ENCODE measurements at regions not wholly inside any gene's neighbourhood (a gene's known extent, or its start where the extent isn't known, plus 50 kb on each side); places are given as distances from the start of the nearest gene placed in this dataset.
"Not testable (repeated sequence)": the region's sequence is repeated elsewhere in the genome, so short reads cannot be mapped to it uniquely, and the experiment has no call there.

DNA sequence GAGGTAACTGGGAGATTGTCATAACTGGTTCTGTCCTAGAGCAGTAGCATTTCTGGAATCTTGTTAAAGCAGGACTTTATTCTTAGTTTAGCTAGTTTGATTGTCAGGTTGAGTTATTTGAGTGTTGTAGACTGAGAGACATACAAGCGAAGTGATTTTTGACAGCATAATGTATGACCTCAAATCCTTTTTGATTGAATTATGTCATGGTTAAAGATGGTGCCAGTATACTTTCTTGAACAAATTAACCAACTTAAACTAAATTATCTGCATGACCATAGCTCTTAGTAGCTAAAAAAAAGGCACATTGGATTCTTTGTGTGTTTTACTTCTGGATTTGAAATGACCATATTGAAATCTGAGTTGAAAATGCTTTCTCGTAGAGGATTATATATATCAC, 626.6 kb downstream of the TMTC2 start:
- no peak for DNase-seq

DNA sequence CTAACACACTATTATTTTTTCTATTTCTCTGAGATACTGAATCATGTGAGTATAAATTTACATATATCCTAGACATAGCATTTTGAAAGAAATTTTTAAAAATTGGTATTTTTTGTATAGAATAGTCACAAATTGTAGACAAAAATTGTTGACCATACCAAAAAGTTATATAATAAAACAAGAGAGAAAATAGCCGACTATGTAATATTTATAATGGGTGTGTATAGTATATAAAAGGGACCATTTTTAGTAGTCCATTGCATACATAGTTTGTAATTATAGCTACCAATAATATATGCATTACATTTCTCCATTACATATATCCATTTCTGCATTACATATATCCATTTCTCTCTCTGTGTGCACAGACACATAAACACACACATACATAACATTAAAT, 590.2 kb downstream of the TMTC2 start:
- DNase-seq, result no peak

DNA sequence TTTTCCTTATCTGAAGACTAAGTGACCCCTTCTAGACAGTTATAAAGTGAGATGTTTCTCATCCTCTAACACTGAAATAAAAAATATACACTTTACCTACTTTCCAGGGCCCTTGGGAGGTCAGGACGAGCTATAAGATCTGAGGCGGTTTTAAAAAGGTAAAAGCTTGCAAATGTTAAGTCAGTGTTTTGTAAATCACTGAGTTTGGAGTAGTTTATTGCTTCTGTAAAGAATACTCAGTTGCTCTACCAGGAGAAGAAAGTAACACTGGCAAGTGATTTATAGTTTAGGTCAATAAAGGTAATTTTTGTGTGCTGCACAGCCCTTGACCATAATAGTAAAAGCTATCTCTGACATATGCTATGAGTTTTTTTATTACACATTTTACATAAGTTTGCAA, 584.5 kb downstream of the TMTC2 start:
- DNase-seq, result no peak

DNA sequence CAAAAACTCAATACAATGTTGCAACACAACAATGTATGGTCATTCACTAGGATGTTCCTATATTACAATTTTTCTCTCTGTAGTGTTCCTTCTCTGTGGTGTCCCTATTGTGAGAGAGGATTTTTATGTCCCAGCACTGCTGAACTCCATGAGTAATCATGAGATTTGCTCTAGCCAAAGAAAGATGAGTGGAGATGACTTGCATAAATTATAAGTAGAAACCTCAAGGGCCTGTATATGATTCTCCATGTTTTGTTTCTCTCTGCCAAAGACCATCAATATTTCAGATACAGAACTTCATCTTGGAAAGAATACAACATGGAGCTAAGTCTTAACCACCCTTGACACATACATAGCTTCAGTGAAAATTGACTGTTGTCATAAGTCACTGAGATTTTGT, 579.1 kb downstream of the TMTC2 start:
- no peak for DNase-seq

DNA sequence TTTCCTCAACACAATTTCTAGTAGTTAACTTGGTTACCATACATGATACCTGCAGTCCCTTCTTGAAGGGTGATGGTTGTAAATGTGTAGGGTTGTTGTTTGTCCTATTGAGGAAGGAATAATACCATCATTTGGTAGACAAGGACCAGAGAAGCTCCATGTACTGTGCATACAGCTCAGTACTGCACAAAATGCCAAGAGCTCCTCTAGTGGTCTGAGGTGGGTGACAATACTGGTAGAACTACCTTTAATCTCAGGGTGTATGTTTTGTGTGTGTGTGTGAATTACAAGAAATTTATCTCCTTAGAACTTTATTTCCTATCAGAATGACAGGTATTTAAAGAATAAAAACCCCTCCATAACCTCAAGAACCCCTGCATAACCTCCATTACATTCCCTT, 575.3 kb downstream of the TMTC2 start:
- no peak for DNase-seq

DNA sequence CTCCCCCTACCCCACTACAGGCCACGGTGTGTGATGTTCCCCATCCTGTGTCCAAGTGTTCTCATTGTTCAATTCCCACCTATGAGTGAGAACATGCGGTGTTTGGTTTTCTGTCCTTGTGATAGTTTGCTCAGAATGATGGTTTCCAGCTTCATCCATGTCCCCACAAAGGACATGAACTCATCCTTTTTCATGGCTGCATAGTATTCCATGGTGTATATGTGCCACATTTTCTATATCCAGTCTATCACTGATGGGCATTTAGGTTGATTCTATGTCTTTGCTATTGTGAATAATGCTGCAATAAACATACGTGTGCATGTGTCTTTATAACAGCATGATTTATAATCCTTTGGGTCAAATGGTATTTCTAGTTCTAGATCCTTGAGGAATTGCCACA, 573.4 kb downstream of the TMTC2 start:
- not testable (repeated sequence) for DNase-seq

DNA sequence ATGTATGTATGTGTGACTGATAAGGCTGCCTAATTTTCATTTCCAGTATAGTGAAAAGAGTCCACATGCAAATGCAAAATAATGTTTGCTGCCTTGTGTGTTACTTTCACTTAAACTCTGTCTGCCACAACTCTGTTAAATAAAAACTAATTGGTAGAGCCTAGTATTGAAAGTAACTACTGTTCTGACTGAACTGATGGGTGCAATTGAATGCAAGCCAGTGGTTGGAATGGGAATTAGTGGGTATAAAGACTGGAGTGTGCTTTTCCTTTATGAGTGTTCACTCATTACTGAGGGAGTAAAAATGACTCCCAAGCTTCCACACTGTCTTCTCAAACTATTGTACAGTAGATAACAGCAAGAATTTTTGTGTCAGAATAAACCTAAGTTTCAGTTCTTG, 571.0 kb downstream of the TMTC2 start:
- DNase-seq, result no peak

DNA sequence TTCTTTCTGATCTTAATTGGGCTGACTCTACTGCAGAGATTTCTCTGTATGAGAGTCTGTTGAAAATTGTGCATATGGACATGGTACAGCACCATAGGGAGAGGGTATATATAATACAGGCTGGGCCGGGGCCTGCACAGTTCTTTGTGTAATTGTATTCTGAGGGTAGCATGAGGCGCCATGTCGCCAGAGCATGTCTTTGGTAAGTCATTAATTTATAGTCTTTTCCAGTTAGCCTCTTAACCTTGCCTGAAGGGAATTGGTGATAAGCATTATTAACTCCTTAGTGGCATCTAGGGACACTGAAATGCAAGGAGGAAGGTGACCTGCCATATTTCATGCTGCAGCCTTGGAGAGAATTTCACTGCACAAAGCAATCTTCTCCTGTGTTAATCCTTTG, 569.9 kb downstream of the TMTC2 start:
- DNase-seq, result no peak

DNA sequence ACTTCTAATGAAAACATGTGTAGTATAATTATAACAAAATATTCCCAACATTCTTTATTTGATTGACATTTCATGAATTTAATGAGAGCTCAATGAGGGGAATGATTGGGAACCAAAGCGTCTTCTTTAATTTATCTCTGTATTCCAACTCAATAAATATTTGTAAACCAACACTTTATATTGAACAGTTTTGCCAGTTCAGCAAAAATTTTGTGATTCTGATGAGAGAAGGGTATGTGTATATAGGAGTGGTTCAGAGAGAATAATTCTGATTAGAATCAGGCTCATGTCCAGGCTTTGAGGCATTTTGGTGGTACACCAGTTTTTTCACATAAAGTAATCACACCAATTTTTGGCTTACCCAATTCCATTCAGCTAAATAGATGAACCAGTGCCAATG, 564.2 kb downstream of the TMTC2 start:
- DNase-seq, result no peak

DNA sequence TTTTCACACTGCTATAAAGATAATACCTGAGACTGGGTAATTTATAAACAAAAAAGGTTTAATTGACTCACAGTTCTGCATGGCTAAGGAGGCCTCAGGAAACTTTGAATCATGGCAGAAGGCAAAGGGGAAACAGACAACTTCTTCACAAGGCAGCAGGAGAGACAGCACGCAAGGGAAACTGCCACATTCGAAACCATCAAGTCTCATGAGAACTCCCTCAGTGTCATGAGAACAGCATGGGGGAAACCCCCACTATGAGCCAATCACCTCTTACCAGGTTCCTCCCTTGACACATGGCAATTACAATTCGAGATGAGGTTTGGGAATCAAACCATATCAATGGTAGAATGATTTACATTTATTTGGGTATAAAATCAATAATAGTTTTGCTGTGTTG, 558.5 kb downstream of the TMTC2 start:
- DNase-seq, result no peak

DNA sequence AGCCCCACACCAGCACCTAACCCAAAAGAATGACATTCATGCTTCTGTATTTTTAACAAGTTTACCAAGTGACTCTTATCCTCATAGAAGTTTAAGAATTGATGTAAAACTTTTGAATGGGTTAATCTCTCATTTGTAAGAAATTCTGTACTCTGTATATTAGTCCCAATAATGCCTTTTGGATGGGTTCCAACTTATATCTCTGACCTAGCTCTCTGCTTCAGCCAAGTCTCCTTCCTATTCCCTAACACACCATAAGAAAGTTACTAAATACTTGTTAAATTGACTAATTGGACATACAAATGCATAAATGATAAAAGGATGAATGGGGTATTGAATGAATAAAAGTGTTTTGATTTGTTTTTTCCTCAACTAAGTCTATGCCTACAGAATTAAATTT, 557.3 kb downstream of the TMTC2 start:
- no peak for DNase-seq

DNA sequence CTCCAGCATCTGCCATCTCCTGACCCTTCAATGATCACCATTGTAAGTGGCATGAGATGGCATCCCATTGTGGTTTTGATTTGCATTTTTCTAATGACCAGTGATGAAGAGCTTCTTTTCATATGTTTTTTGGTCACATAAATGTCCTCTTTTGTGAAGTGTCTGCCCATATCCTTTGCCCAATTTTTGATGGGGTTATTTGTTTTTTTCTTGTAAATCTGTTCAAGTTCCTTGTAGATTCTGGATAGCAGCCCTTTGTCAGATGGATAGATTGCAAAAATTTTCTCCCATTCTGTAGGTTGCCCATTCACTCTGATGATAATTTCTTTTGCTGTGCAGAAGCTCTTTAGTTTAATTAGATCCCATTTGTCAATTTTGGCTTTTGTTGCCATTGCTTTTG, 547.3 kb downstream of the TMTC2 start:
- not testable (repeated sequence) for DNase-seq

DNA sequence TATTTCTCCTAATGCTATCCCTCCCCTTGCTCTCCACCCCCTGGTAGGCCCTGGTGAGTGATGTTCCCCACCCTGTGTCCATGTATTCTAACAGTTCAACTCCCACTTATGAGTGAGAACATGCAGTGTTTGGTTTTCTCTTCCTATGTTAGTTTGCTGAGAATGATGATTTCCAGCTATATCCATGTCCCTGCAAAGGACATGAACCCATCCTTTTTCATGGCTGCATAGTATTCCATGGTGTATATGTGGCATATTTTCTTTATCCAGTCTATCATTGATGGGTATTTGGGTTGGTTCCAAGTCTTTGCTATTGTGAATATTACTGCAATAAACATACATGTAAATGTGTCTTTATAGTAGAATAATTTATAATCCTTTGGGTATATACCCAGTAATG, 540.3 kb downstream of the TMTC2 start:
- not testable (repeated sequence) for DNase-seq

DNA sequence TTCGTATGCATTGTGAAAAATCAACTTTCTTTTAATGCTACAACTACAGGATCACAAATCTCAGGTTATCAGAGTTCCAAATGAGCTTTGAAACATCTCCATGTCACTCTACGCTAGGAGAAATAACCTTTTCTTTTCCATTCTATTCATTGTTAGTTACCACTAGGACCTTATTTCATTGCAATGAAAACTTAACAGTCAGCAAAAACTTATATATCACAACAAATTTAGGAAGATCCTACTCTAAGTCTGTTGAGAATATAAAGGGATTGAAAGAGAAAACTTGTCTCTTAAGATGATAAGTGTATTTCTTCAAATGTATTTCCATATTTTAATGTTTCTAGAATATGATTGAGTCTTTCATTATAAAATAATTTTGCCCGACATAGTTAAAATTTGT, 539.1 kb downstream of the TMTC2 start:
- no peak for DNase-seq

DNA sequence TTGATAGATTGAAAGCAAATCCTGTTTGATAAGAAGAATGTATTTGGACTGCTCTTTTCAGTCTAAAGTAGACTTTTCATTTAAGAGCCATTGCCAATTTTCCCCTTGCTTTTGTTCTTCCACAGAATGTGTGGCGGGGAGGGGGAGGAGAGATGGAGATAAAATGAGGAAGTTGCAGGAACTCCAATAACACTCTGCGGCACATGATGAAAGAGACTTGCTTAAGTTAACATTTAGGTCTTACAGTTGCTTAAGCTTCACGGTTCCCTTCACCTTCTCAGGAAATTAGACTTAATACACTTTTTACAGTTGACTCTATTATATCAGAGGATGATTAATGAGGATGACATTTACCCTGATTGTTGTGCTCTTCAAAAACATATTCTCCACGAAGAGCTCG, 537.3 kb downstream of the TMTC2 start:
- no peak for DNase-seq

DNA sequence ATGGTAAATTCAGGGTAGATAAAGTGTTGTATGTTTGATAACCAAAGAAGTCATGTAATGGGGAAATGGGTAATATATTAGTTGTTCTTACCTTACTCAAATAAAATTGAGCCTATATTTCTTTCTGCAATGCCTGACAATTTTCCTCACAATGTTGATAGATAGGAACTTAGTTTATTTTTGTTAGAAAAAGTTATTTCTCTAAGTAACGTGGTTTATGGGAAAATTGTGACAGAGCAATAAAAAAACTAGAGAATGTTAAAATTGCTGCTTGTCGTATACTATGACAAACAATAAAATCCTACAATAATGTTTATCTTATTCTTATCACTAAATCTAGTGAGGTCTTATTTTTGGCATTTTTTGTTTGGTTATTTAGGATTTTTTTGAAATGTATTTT, 534.1 kb downstream of the TMTC2 start:
- DNase-seq, result no peak

DNA sequence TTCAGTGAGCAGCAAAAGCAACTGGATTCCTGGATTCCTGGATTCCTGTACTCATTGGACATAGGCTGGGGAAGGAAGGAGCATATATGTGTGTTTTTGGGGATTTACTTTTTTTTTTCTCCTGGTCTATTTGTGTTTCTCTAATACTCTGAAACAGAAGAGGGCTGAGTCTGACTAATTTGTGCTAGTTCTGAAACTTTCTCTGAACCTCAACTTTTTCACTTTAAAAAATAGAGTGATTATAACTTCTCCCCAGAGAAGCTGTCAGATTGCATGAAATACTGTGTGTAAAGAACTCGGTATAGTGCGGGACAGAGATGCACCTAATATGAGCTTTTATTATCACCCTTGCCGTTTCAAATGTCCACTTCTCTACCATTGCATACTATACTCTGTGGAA, 529.5 kb downstream of the TMTC2 start:
- no peak for DNase-seq

DNA sequence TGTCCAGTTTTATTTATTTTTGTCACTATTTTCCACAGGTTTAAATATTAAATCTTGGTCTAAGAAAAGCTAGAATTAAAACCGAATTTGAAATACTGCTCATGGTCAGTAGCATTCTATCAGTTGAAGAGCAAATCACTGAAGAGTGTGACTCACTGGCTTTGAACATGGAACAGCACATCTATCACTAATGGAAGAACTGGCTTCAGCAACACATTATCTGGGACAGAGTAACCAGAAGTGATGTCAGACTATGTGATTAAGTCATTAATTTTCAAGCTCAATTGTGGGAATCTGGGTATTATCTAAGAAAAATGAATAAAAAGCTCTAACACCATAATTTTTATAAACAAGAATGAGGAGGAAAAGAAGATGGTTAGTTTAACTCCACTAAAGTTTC, 527.5 kb downstream of the TMTC2 start:
- DNase-seq, result no peak

DNA sequence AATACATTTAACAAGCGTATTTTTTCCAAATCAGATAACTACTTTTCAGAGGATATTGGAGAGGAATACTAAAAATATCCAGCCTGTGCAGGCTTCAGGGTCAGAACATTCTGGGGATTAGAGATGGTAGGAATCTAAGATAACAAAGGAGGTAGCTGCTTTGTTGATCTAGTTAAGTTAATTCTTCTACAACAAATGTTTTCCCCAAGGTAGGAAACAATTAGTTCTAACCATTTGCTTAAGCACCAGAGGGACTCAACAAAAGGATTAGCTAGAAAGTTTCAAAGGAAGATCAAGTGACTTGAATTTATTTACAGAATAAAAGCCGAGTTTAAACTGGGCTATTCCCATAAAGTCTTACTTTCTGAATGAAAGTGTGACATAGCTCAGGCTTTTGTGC, 524.2 kb downstream of the TMTC2 start:
- DNase-seq, result no peak

DNA sequence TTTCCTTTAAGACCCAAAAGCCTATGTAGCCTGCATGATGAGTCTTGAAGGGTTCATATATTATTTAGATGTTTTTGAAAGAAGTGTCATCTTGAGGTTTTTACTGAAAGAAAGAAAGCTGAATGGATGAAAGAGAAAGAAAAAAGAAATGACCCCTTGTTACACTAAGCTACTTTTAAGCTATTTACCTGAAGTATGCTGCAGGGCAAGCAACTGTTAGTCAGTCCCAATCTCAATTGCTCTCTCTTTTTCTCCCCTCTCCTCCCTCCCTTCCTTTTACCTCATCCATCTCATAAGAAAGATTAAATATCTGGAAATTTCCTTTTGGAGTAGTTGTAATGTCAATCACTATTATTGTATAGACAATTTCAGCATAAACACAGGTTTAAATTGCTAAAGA, 512.4 kb downstream of the TMTC2 start:
- DNase-seq, result no peak

DNA sequence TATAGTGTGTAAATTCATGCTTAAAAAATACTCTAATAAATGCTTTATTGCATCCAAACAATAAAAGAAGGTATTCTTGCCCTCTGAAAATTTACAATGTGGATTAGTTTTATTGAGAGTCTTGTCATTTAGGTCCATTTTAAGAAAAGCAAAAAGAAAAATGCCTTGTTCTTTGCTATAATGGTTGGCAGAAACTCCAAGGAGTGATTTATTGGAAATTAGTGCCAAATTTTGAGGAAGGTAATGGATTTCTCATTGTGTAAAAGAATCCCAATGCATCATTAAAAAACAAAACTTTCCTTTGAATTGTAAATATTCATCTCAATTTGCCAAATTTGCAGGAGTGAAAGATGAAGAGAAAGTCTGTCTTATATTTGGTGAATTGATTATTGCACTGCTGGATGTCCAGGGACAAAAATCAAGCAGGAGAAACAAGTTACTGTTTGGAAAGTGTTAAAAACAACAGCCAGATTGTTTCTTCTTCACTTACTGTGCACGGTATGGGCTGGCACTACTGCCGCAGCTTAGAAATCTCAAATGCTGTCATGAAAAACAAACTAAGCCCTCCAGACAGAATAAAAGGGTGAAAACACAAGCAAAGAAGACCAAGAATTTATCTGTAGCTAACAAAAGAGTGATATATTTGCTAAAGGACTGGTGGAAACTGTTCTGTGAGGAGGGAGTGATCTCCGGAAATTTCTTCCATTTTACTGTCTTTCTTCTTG, 511.7 kb downstream of the TMTC2 start:
- no peak for DNase-seq

DNA sequence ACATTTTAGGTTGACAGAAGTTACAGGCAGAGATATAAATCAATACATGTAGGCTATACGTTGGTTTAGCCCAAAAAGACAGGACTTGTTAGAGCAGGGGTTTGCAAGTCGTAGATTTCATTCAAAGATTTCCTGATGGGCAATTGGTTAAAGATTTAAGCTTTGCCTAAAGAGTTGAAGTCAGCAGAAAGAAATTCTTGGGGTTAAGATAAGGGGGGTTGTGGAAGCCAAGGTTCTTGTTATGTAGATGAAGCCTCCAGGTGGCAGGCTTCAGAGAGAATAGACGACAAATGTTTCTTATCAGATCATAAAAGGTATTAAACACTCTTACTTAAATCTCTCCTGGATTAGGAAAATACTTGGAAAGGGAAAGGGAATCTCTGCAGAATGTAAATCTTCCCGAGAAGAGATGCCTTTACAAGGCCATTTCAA, 510.8 kb downstream of the TMTC2 start:
- no peak for DNase-seq

DNA sequence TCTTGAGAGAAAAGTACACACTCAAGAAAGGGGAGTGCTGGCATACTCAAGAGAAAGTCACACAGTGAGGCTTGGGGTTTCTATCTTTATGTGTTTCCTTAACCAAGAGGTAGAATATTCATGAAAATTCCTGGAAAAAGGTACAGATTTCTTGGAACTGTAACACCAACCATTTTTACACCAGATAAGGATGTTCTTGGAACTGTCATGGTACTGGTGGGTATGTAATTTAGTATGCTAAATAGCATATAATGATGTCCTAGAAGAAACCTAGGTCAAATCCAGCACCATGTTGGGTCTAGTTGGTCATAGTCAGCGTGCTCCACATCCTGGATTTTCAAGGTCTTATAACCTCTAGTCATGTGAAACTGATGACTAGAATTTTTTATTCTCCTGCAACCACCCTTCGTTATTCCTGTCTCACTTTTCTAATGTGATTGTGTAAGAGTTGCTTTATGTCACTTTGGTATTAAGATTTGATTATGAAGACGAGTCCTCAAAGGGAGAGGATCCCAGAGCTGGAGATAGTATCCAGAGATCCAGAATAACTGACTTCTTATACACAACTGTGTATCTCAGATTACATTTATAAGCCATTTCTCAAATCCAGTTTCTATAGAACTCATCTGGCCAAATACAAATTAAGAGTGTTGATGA, 510.1 kb downstream of the TMTC2 start:
- DNase-seq, result no peak

DNA sequence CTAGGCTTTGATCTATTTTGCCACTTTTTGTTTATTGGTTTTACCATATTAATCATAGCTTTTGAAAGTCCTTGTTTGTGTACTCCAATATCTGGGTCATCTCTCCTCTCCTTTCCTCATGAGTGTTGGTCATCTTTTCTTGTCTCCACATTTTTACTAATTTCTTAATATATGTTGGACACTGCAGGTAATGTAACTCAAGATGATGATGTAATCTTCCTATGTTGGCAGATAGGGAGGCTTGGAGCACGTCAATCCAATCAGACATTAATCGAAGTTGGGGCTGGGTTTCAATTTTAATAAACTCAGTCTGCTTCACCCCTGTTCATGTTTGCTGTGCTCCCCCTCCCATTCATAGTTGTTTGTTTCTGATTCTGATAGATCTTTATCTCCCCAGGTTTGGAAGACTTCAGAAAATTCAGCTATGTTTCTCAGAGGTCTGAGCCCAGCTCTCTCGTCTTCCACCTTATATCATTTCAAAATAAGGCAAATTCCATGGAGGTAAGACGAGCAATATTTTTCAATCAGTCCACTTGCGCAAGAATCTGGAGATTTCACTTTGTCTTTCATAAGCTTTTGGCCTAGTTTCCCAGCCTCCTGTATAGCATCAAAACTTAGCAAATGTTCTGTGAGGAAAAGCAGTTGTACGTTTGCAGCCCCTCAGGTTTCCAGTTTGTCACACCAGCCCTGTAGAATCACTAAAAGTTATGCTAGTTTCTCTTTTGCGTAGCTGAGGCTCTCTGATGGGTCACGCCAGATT, 504.1 kb downstream of the TMTC2 start:
- no peak for DNase-seq
